Stomach (tissue), 8 donors: ENCODE measurements at regions not wholly inside any gene's neighbourhood (a gene's known extent, or its start where the extent isn't known, plus 50 kb on each side); places are given as distances from the start of the nearest gene placed in this dataset.

Source experiments
- DNase-seq, 2 donors: peaks; one replicate each; pipeline versions ENCODE4 v3.0.0 to v3.0.0-alpha.2; 2013 to 2019
- H3K27ac ChIP-seq, 5 donors: fragments of 200-600 bp in 4 of 5; sonication (generic) in 4 of 5; one replicate each; pipeline ENCODE4 v1.5.1; 2013 to 2019; ENCODE audit warnings: mild to moderate bottlenecking in 1 of 5, moderate library complexity in 1 of 5
- H3K27me3 ChIP-seq, 3 donors: fragments of 200-600 bp; sonication (generic); one replicate each; pipeline ENCODE4 v1.5.1; 2017 to 2019; ENCODE audit warnings: mixed run types in 1 of 3
- H3K36me3 ChIP-seq, 4 donors: fragments of 200-600 bp; sonication (generic); 1 replicate in 3 of 4; 2 replicates in 1 of 4; pipeline ENCODE4 v1.5.1; 2016 to 2019
- H3K4me1 ChIP-seq, 4 donors: fragments of 200-600 bp; sonication (generic); one replicate each; pipeline ENCODE4 v1.5.1; 2016 to 2019
- H3K4me3 ChIP-seq, 4 donors: fragments of 200-600 bp; sonication (generic) in 3 of 4; one replicate each; pipeline ENCODE4 v1.5.1; 2016 to 2019; ENCODE audit warnings: mild to moderate bottlenecking in 1 of 4
- H3K9me3 ChIP-seq, 4 donors: fragments of 200-600 bp; sonication (generic); one replicate each; pipeline ENCODE4 v1.5.1; 2016 to 2019
- CTCF ChIP-seq, 7 experiments: fragments of 450-650 bp in 4 of 7; fragments of 200-600 bp in 3 of 7; sonication (generic) in 3 of 7; IDR thresholded peaks; one replicate each; pipeline ENCODE4 v1.5.1; 2016 to 2019; ENCODE audit warnings: antibody characterized with exemption in 7 of 7, control low read depth in 2 of 7, mild to moderate bottlenecking in 1 of 7
- EP300 ChIP-seq: sonication (generic); formaldehyde crosslinking; IDR thresholded peaks from one replicate; pipeline ENCODE4 v1.6.1; 2017; ENCODE audit warnings: antibody characterized with exemption
- POLR2A ChIP-seq, 4 donors: fragments of 450-650 bp; IDR thresholded peaks; one replicate each; pipeline ENCODE4 v1.6.1; 2016; ENCODE audit warnings: antibody characterized with exemption in 4 of 4, control low read depth in 2 of 4, mild to moderate bottlenecking in 1 of 4, moderate library complexity in 1 of 4
- POLR2AphosphoS5 ChIP-seq, 3 donors: sonication (generic); formaldehyde crosslinking; IDR thresholded peaks; one replicate each; pipeline ENCODE4 v1.6.1; 2016; ENCODE audit warnings: antibody characterized with exemption in 3 of 3
- WGBS, 5 donors: extraction: QIAGEN DNeasy Blood & Tissue Kit in 3 of 5; methylation state at CpG; one replicate each; pipeline versions ENCODE4 v1.1.5 to v1.1.7; 2013 to 2018; 5-methylcytosine and 5-hydroxymethylcytosine counted together
- intact Hi-C: fragments of 100-400 bp; cut with DNase I; formaldehyde crosslinking; loops from one replicate; pipeline ENCODE4 v1.15.1; 2023; ENCODE audit warnings: low total_unique reads
- donor health status: healthy with polysubstance abuse.
- donor health status: Bipolar disorder and iron deficiency.
- donor health status: healthy.

GRCh38 chr9:29866556-29866955 lies 2293.3 kb upstream of the C9orf72 start:
- H3K27me3 ChIP-seq: no peaks in the 10 kb centered on the region
- DNase-seq: no peak
- no peak overlapping the region for H3K4me3 ChIP-seq
- WGBS, 5 donors: 38 to 47% (median 47%) methylated on average over 4 of the region's 4 CpGs
- no peak for TF ChIP-seq POLR2AphosphoS5 (IDR thresholded peaks at IDR 0.05)
- H3K9me3 ChIP-seq: peaks cover 0 to 6% (median 0%) of the 10 kb centered on the region in 4 donors
- H3K27ac ChIP-seq: no peak overlapping the region
- H3K4me1 ChIP-seq: no peaks in the 10 kb centered on the region
- intact Hi-C loops: no loop called here
- H3K36me3 ChIP-seq: no peaks in the 10 kb centered on the region

- H3K27ac ChIP-seq: no peak overlapping the region
- no peaks in the 10 kb centered on the region for H3K36me3 ChIP-seq
- no peaks in the 10 kb centered on the region for H3K27me3 ChIP-seq
- DNase-seq: no peak
- intact Hi-C loops: no loop called here
- TF ChIP-seq EP300: no peak
- no peak for TF ChIP-seq CTCF (IDR thresholded peaks at IDR 0.05)
- no peak for TF ChIP-seq POLR2AphosphoS5 (IDR thresholded peaks at IDR 0.05)
- TF ChIP-seq POLR2A (IDR thresholded peaks at IDR 0.05): no peak
- H3K4me1 ChIP-seq: no peaks in the 10 kb centered on the region
- peaks cover 0 to 6% (median 0%) of the 10 kb centered on the region in 4 donors for H3K9me3 ChIP-seq
- no peak overlapping the region for H3K4me3 ChIP-seq
Measured at GRCh38 chr9:29873579-29873978, 2300.3 kb upstream of the C9orf72 start.

GRCh38 chr9:29875547-29875946 lies 2302.3 kb upstream of the C9orf72 start:
- 76 to 78% (median 76%) methylated on average over 2 of the region's 2 CpGs for WGBS, 5 donors
- no peak for DNase-seq

GRCh38 chr9:29882767-29883166 lies 2309.5 kb upstream of the C9orf72 start:
- Histone ChIP-seq H3K9me3 (no peaks in the 10 kb centered on the region), H3K4me3 (no peak overlapping the region), H3K4me1 (no peaks in the 10 kb centered on the region), H3K36me3 (no peaks in the 10 kb centered on the region), H3K27ac (no peak overlapping the region), H3K27me3 (no peaks in the 10 kb centered on the region)
- no peak for TF ChIP-seq POLR2AphosphoS5 (IDR thresholded peaks at IDR 0.05)
- no peak for TF ChIP-seq EP300
- TF ChIP-seq CTCF (IDR thresholded peaks at IDR 0.05): no peak
- TF ChIP-seq POLR2A (IDR thresholded peaks at IDR 0.05): no peak
- WGBS, 5 donors: 47 to 69% (median 58%) methylated on average over 2 of the region's 2 CpGs
- DNase-seq: no peak
- intact Hi-C loops: no loop called here

More at GRCh38 chr9:29875547-29875946, 2302.3 kb upstream of the C9orf72 start:
- TF ChIP-seq POLR2A (IDR thresholded peaks at IDR 0.05) (no peak), CTCF (IDR thresholded peaks at IDR 0.05) (no peak), EP300 (no peak), POLR2AphosphoS5 (IDR thresholded peaks at IDR 0.05) (no peak)
- Histone ChIP-seq H3K4me3 (no peak overlapping the region), H3K27ac (no peak overlapping the region), H3K9me3 (peaks cover 0 to under 1% (median 0%) of the 10 kb centered on the region in 4 donors), H3K36me3 (no peaks in the 10 kb centered on the region), H3K27me3 (no peaks in the 10 kb centered on the region), H3K4me1 (no peaks in the 10 kb centered on the region)
- intact Hi-C loops: no loop called here

GRCh38 chr9:29906065-29906464 lies 2332.8 kb upstream of the C9orf72 start:
- intact Hi-C loops: no loop called here
- DNase-seq: no peak
- H3K4me3 ChIP-seq: no peak overlapping the region
- H3K4me1 ChIP-seq: no peaks in the 10 kb centered on the region
- no peaks in the 10 kb centered on the region for H3K27me3 ChIP-seq
- no peak for TF ChIP-seq POLR2A (IDR thresholded peaks at IDR 0.05)
- TF ChIP-seq CTCF (IDR thresholded peaks at IDR 0.05): no peak
- TF ChIP-seq EP300: no peak
- no peak for TF ChIP-seq POLR2AphosphoS5 (IDR thresholded peaks at IDR 0.05)
- no peaks in the 10 kb centered on the region for H3K36me3 ChIP-seq
- H3K9me3 ChIP-seq: no peaks in the 10 kb centered on the region
- H3K27ac ChIP-seq: no peak overlapping the region
